H1 (cell line): ENCODE measurements at regions not wholly inside any gene's neighbourhood (a gene's known extent, or its start where the extent isn't known, plus 50 kb on each side); places are given as distances from the start of the nearest gene placed in this dataset.

Experiments
- EZH2 ChIP-seq: fragments of 200-600 bp; sonication (generic); IDR thresholded peaks from 2 replicates; pipeline ENCODE4 v1.7.1; 2012; ENCODE audit warnings: low read depth, mild to moderate bottlenecking, moderate library complexity, low read length, inconsistent platforms; ENCODE audit not compliant: severe bottlenecking

- no peak for TF ChIP-seq EZH2
These were observed 868.6 kb downstream of the OTOL1 start (continued) for GRCh38 chr3:162365066-162365719.
